GM12864 (cell line): ENCODE measurements at regions not wholly inside any gene's neighbourhood (a gene's known extent, or its start where the extent isn't known, plus 50 kb on each side); places are given as distances from the start of the nearest gene placed in this dataset.
"Not testable (repeated sequence)": the region's sequence is repeated elsewhere in the genome, so short reads cannot be mapped to it uniquely, and the experiment has no call there.

Source experiments
- DNase-seq: peaks from one replicate; pipeline ENCODE4 v3.0.0-alpha.2; 2011; ENCODE audit warnings: low read depth
- H3K4me3 ChIP-seq: 2 replicates; pipeline ENCODE4 v1.5.1; 2011; ENCODE audit warnings: mild to moderate bottlenecking, low read depth, low read length, control low read depth
- TF ChIP-seq, protein P1 (sequence below): IDR thresholded peaks from 2 replicates; pipeline ENCODE4 v1.5.1; 2011; ENCODE audit warnings: low read depth, mild to moderate bottlenecking, moderate library complexity, low read length, control low read depth, inconsistent platforms; ENCODE audit errors: missing control alignments

DNA sequence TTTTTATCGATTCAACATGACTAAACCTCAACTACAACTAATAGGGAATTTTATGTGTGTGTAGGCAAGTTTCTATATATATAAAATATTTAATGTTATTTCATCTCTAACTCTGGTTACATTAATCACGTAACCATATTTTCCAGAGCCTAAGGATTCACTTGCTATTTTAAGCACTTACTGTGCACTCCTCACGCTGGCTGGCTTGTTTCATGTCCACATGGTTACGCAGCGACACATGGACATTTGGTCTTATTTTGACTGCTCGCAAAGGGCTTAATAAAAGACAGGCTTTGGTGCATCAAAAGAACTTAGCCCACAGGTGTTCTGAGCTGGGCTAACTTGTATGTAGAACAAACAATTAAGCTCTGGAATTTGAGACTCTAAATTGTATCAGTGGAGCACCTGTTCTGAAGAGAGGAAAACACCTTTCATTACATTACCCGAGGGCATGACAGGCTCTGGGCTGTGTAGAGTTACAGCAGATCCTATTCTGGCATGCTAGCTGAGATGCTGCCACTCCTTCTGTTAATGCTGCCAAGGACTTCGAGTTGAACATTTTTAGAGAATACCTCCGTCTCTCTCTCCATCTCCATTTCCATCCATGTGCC, 130.0 kb upstream of the NR2F2 start:
- TF ChIP-seq, protein P1, sequence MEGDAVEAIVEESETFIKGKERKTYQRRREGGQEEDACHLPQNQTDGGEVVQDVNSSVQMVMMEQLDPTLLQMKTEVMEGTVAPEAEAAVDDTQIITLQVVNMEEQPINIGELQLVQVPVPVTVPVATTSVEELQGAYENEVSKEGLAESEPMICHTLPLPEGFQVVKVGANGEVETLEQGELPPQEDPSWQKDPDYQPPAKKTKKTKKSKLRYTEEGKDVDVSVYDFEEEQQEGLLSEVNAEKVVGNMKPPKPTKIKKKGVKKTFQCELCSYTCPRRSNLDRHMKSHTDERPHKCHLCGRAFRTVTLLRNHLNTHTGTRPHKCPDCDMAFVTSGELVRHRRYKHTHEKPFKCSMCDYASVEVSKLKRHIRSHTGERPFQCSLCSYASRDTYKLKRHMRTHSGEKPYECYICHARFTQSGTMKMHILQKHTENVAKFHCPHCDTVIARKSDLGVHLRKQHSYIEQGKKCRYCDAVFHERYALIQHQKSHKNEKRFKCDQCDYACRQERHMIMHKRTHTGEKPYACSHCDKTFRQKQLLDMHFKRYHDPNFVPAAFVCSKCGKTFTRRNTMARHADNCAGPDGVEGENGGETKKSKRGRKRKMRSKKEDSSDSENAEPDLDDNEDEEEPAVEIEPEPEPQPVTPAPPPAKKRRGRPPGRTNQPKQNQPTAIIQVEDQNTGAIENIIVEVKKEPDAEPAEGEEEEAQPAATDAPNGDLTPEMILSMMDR, result no peak
- no peak for DNase-seq

DNA sequence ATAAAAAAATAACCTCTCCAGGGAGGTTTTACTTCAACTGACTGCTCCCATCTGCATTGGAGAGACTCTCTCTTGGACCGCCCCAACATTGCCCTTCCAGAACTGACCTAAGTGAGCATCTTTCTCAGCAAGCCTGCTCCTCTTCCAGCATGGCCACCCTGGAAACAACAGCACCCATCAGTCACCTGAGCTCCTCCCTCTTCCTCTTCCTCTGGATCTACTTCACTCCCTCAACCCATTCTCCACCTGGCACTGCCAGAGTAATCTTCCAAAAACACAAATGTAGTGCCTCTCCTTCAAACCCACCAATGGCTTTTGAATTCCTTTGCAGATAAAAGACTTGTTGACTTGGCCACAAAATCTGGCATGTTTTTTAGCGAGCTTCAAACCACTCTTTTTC, 128.8 kb upstream of the NR2F2 start:
- TF ChIP-seq, protein P1, result no peak
- H3K4me3 ChIP-seq, result no peak overlapping the region
- DNase-seq, result no peak

More for the DNA sequence above, 130.0 kb upstream of the NR2F2 start:
- H3K4me3 ChIP-seq, result no peak overlapping the region

DNA sequence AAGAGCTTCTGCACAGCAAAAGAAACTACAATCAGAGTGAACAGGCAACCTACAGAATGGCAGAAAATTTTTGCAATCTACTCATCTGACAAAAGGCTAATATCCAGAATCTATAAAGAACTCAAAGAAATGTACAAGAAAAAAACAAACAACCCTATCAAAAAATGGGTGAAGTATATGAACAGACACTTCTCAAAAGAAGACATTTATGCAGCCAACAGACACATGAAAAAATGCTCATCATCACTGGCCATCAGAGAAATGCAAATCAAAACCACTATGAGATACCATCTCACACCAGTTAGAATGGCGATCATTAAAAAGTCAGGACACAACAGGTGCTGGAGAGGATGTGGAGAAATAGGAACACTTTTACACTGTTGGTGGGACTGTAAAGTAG, 124.9 kb upstream of the NR2F2 start:
- not testable (repeated sequence) for H3K4me3 ChIP-seq, DNase-seq

DNA sequence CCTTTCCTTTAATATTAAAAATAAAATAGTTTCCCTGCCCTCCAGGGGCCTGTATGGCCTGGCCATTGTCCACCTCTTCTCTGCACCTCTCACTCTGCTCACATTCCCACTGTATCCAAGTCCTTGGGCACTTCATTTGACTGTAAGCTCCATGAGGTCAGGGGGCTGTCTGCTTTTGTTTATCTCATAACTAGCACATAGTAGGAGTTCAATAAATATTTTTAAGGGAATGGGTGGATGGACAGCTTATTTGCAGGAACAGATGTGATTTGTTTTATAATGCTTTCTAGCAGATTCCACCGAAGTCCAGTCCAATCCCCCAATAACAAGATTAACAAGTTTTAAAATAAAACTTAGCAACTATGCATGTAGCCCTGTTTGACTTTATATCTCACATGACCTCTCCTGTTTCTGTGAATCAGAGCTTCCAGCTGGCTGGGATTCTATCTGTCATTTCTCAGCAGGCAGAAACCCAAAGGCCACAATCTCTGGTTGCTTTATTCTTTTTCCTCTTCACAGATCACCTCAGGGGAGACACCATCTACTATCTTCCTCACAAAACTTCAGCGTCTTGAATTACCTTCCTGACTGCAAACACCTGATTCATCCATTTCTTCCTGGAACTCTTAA, 123.0 kb upstream of the NR2F2 start:
- TF ChIP-seq, protein P1, result no peak
- DNase-seq, result no peak

DNA sequence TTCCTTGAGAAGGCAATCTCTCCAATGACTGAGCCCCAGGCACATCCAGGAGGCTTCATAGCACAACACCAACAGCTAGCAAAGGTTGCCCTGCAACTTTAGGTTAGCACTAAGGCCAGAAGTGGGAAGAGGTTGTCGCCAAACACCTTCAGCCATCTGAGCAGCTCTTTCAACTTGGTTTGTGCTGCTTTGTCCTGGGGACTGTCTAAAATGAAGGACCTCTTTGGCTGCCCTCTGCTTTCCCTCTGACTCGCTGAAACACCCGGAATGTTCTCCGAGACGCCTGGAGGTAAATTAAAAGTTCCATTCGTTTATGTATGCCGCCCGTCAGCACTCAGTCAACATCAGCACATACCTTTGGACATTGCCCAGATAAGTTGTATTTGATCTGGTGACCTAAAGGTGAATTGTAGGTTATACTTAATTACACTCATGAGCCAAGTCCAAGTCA, 121.2 kb upstream of the NR2F2 start:
- no peak for DNase-seq
- TF ChIP-seq, protein P1, result no peak

More for the DNA sequence above, 123.0 kb upstream of the NR2F2 start:
- H3K4me3 ChIP-seq, result no peak overlapping the region

DNA sequence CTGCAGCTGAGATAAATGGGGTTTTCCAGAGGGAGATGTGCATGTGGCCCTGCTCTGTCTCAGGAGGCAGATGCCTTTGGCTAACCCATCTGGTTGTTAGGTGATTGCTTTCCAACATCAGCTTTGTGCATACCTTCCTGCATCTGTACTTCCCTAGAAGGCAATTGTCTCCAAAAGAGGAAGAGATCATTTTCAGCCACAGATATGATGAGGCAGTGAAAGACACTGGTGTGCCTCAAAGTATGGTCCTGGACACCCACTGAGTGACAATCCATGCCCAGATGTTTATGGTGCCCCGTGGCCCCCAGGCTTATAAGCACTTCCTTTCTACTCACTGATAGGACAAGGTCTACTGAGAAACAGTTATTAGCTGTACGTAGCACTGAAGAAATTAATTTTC, 117.5 kb upstream of the NR2F2 start:
- DNase-seq, result no peak
- no peak overlapping the region for H3K4me3 ChIP-seq
- TF ChIP-seq, protein P1, result no peak

More for the DNA sequence above, 121.2 kb upstream of the NR2F2 start:
- no peak overlapping the region for H3K4me3 ChIP-seq

DNA sequence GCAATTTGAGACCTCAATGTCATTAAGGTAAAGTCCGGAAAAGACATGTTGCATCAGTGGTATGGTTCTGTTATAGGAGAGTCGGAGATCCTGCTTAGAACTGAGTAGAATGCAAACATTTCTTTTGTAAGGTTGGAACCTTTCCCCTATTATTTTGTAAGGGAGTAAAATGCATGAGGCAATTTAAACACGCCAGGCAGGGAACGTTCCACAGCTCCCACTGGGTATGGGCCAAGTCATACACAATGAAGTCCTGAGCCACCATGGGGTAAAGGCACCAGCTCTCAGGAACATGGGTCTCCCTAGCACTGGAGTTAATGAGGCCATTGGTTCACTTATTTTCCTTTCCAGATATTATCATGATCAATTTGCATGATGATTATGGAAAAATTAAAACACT, 116.6 kb upstream of the NR2F2 start:
- H3K4me3 ChIP-seq, result no peak overlapping the region
- DNase-seq, result no peak
- TF ChIP-seq, protein P1, result no peak

DNA sequence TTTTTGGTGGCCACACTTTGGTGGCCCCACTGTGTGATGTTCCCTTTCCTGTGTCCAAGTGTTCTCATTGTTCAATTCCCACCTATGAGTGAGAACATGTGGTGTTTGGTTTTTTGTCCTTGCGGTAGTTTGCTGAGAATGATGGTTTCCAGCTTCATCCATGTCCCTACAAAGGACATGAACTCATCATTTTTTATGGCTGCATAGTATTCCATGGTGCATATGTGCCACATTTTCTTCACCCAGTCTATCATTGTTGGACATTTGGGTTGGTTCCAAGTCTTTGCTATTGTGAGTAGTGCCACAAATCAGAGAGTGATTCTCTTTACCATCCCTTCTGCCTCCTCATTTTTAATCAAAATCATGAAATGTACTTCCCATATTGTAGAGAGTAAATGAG, 114.0 kb upstream of the NR2F2 start:
- H3K4me3 ChIP-seq, DNase-seq: not testable (repeated sequence)
